Osteocyte (in vitro differentiated cells): ENCODE measurements at regions not wholly inside any gene's neighbourhood (a gene's known extent, or its start where the extent isn't known, plus 50 kb on each side); places are given as distances from the start of the nearest gene placed in this dataset.

Source experiments
- DNase-seq: peaks from one replicate; pipeline ENCODE4 v3.0.0; 2021; ENCODE audit warnings: mixed read lengths; ENCODE audit not compliant: unreplicated experiment; ENCODE audit errors: extremely low spot score
- H3K27ac Mint-ChIP-seq: one replicate; pipeline ENCODE4 v1.8.0; 2021; ENCODE audit warnings: mild to moderate bottlenecking, mixed read lengths; ENCODE audit not compliant: unreplicated experiment
- H3K27me3 Mint-ChIP-seq: one replicate; pipeline ENCODE4 v1.8.0; 2021; ENCODE audit warnings: mixed read lengths; ENCODE audit not compliant: unreplicated experiment
- H3K36me3 Mint-ChIP-seq: one replicate; pipeline ENCODE4 v1.8.0; 2021; ENCODE audit warnings: mixed read lengths; ENCODE audit not compliant: unreplicated experiment
- H3K4me1 Mint-ChIP-seq: one replicate; pipeline ENCODE4 v1.8.0; 2021; ENCODE audit warnings: mixed read lengths; ENCODE audit not compliant: unreplicated experiment
- H3K4me3 Mint-ChIP-seq: one replicate; pipeline ENCODE4 v1.8.0; 2021; ENCODE audit warnings: mild to moderate bottlenecking, moderate library complexity, mixed read lengths; ENCODE audit not compliant: unreplicated experiment
- H3K9me3 Mint-ChIP-seq: one replicate; pipeline ENCODE4 v1.8.0; 2021; ENCODE audit warnings: mixed read lengths; ENCODE audit not compliant: unreplicated experiment
- TF ChIP-seq, protein P1 (sequence below): fragments of 200-600 bp; sonication (generic); IDR thresholded peaks from 2 replicates; pipeline ENCODE4 v1.5.0; 2021; ENCODE audit warnings: antibody characterized with exemption, mild to moderate bottlenecking, moderate library complexity

DNA sequence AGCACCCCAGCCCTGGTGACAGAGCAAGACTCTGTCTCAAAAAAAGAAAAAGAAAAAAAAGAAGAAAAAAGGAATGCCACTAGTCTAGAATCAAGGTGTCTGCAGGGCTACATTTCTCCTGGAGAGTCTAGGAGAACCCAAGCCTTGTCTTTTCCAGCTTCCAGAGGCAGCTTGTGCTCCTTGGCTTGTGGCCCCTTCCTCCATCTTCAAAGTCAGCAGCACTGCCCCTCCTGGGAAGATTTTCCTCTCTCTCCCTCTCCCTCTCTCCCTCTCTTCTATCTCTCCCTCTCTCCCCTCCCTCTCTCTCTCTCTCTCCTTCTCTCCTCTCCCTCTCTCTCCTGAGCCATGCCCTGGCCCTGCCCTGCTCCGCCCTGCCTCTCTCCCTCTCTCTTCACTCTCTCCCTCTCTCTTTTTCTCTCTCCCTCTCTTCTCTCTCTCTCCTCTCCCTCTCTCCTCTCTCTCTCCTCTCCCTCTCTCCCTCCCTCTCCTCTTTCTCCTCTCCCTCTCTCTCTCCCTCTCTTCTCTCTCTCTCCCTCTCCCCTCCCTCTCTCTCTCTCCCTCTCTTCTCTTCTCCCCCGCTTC lies 97.7 kb upstream of the FGF3 start:
- H3K27me3 Mint-ChIP-seq, result no peaks in the 10 kb centered on the region
- H3K27ac Mint-ChIP-seq, result no peak overlapping the region
- H3K4me3 Mint-ChIP-seq, result no peak overlapping the region
- no peaks in the 10 kb centered on the region for H3K9me3 Mint-ChIP-seq
- H3K4me1 Mint-ChIP-seq, result peaks cover 10% of the 10 kb centered on the region
- TF ChIP-seq, protein P1, sequence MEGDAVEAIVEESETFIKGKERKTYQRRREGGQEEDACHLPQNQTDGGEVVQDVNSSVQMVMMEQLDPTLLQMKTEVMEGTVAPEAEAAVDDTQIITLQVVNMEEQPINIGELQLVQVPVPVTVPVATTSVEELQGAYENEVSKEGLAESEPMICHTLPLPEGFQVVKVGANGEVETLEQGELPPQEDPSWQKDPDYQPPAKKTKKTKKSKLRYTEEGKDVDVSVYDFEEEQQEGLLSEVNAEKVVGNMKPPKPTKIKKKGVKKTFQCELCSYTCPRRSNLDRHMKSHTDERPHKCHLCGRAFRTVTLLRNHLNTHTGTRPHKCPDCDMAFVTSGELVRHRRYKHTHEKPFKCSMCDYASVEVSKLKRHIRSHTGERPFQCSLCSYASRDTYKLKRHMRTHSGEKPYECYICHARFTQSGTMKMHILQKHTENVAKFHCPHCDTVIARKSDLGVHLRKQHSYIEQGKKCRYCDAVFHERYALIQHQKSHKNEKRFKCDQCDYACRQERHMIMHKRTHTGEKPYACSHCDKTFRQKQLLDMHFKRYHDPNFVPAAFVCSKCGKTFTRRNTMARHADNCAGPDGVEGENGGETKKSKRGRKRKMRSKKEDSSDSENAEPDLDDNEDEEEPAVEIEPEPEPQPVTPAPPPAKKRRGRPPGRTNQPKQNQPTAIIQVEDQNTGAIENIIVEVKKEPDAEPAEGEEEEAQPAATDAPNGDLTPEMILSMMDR, result no peak
- DNase-seq, result no peak
- H3K36me3 Mint-ChIP-seq, result no peaks in the 10 kb centered on the region

DNA sequence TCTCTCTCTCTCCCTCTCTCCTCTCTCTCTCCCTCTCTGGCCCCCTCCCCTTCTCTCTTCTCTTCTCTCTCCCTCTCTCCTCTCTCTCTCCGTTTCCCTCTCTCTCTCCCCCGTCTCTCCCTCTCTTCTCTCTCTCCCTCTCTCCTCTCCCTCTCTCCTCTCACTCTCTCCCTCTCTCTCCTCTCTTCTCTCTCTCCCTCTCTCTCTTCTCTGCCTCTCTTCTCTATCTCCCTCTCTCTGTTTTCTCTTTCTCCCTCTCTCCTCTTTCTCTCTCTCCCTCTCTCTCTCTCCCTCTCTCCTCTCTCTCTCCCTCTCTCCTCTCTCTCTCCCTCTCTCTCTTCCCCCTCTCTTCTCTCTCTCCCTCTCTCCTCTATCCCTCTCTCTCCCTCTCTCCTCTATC lies 98.3 kb upstream of the FGF3 start:
- Mint-ChIP-seq H3K9me3 (no peaks in the 10 kb centered on the region), H3K36me3 (no peaks in the 10 kb centered on the region), H3K4me3 (no peak overlapping the region), H3K4me1 (peaks cover 10% of the 10 kb centered on the region), H3K27me3 (peaks cover 2% of the 10 kb centered on the region), H3K27ac (no peak overlapping the region)
- TF ChIP-seq, protein P1, result no peak
- no peak for DNase-seq

DNA sequence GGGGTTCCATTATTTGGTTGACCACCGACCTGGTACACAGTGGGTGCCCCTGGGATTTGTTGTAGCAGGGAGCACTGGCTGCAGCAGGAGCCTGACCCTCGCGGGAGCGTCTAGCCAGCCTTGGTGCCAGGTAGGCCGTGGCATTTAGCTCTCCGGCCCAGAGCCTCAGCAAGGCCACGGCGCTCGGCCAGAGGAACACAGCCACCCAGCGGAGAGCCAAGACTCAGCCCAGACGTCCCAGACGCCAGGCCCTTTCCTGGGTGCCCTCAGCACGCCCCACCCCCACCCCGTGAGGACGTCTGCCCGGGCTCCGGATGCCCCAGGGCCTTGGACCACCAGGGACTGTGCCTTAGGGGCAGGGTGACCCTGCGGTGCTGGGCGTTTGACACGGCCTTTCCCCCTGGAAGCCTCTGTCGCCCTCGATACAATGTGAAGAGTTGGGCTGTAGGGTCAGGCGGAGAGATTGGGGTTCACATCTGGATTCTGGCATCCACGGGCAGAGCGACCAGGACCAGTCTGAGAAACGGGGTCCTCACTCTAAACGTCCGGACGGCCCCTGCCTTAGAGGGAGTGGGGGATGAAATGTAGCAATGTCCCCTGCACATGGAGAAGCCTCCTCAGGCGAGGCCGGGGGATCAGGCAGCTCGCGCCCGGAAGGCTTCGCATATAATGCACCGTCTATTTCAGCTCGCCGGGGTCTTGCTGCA lies 99.2 kb upstream of the FGF3 start:
- Mint-ChIP-seq H3K4me3 (no peak overlapping the region), H3K4me1 (peaks cover 10% of the 10 kb centered on the region)
- no peak for DNase-seq

DNA sequence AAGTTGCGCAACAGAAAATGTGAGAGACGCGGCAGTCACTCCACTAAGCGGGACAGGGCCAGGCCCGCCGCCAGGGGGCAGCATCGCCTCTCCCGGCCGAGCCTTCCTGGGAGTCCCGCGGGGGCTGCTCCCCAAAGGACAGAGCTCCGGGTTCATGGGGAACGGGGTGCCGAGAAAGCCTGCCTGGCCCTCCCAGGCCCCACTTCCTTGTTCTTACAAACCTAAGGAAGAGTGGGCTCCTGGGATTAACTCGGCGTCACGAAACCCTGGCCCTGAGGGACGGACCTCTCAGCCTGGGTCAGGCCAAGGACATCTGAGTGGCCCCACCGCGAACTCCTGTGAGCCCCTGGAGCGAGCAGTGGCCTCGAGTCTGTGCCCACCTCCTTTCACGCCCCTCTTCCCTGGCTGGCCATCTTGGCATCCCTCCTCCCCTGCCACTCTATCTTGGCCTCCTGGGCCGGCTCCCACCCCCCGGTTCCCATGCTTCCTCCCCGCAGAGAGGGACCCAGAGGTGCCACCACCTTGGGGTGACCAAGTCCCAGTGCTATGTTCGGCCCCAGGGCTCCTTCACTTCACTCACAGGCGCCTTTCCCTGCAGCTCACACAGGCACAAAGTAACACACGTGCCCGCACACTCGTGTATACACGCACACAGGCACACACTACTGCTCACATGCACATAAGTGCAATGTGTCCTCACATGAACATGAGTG lies 99.9 kb upstream of the FGF3 start:
- DNase-seq, result peak; percentile 94
- H3K9me3 Mint-ChIP-seq, result no peaks in the 10 kb centered on the region
- H3K27ac Mint-ChIP-seq, result no peak overlapping the region
- peaks cover 10% of the 10 kb centered on the region for H3K4me1 Mint-ChIP-seq
- TF ChIP-seq, protein P1, result peak; percentile 98
- H3K36me3 Mint-ChIP-seq, result no peaks in the 10 kb centered on the region
- no peak overlapping the region for H3K4me3 Mint-ChIP-seq
- peaks cover 16% of the 10 kb centered on the region for H3K27me3 Mint-ChIP-seq

More for the DNA sequence above, 99.2 kb upstream of the FGF3 start:
- H3K36me3 Mint-ChIP-seq, result no peaks in the 10 kb centered on the region
- no peaks in the 10 kb centered on the region for H3K9me3 Mint-ChIP-seq
- TF ChIP-seq, protein P1, result no peak
- no peak overlapping the region for H3K27ac Mint-ChIP-seq
- peaks cover 10% of the 10 kb centered on the region for H3K27me3 Mint-ChIP-seq
